HG03439 (cell line): ENCODE measurements at regions not wholly inside any gene's neighbourhood (a gene's known extent, or its start where the extent isn't known, plus 50 kb on each side); places are given as distances from the start of the nearest gene placed in this dataset.

ENCODE experiments used
- ATAC-seq: cut with Tn5 transposase; IDR thresholded peaks from one replicate; pipeline ENCODE4 v1.9.1; 2021; ENCODE audit warnings: mild to moderate bottlenecking, moderate library complexity; ENCODE audit not compliant: unreplicated experiment

- ATAC-seq: no peak
Observed at GRCh38 chr4:30429813-30430761, 290.1 kb upstream of the PCDH7 start.

GRCh38 chr4:30434656-30435055, 285.5 kb upstream of the PCDH7 start:
- ATAC-seq: no peak

GRCh38 chr4:30436394-30436793, 283.8 kb upstream of the PCDH7 start:
- no peak for ATAC-seq

- ATAC-seq: no peak
Observed at GRCh38 chr4:30437316-30437715, 282.9 kb upstream of the PCDH7 start.

- ATAC-seq: no peak
Observed at GRCh38 chr4:30443289-30443688, 276.9 kb upstream of the PCDH7 start.

- ATAC-seq: no peak
Observed at GRCh38 chr4:30450474-30450873, 269.7 kb upstream of the PCDH7 start.

GRCh38 chr4:30454504-30454903, 265.7 kb upstream of the PCDH7 start:
- no peak for ATAC-seq

GRCh38 chr4:30456716-30457115, 263.5 kb upstream of the PCDH7 start:
- no peak for ATAC-seq

GRCh38 chr4:30460818-30461217, 259.4 kb upstream of the PCDH7 start:
- no peak for ATAC-seq

- no peak for ATAC-seq
Observed at GRCh38 chr4:30461218-30461617, 259.0 kb upstream of the PCDH7 start.

GRCh38 chr4:30462445-30463090, 257.6 kb upstream of the PCDH7 start:
- no peak for ATAC-seq

- no peak for ATAC-seq
Observed at GRCh38 chr4:30471861-30472260, 248.3 kb upstream of the PCDH7 start.

- no peak for ATAC-seq
Observed at GRCh38 chr4:30473225-30473624, 246.9 kb upstream of the PCDH7 start.

- ATAC-seq: no peak
Observed at GRCh38 chr4:30495251-30495650, 224.9 kb upstream of the PCDH7 start.

GRCh38 chr4:30495651-30496310, 224.4 kb upstream of the PCDH7 start:
- no peak for ATAC-seq

- ATAC-seq: no peak
Observed at GRCh38 chr4:30511751-30512150, 208.4 kb upstream of the PCDH7 start.

GRCh38 chr4:30518211-30518610, 202.0 kb upstream of the PCDH7 start:
- ATAC-seq: no peak

- no peak for ATAC-seq
Observed at GRCh38 chr4:30525662-30526315, 194.4 kb upstream of the PCDH7 start.

- ATAC-seq: no peak
Observed at GRCh38 chr4:30535255-30535654, 184.9 kb upstream of the PCDH7 start.

- no peak for ATAC-seq
Observed at GRCh38 chr4:30536231-30536630, 183.9 kb upstream of the PCDH7 start.

- no peak for ATAC-seq
Observed at GRCh38 chr4:30537456-30537855, 182.7 kb upstream of the PCDH7 start.
